ENCODE measurements at regions not wholly inside any gene's neighbourhood (a gene's known extent, or its start where the extent isn't known, plus 50 kb on each side); places are given as distances from the start of the nearest gene placed in this dataset.
"Not testable (repeated sequence)": the region's sequence is repeated elsewhere in the genome, so short reads cannot be mapped to it uniquely, and the experiment has no call there.

DNA sequence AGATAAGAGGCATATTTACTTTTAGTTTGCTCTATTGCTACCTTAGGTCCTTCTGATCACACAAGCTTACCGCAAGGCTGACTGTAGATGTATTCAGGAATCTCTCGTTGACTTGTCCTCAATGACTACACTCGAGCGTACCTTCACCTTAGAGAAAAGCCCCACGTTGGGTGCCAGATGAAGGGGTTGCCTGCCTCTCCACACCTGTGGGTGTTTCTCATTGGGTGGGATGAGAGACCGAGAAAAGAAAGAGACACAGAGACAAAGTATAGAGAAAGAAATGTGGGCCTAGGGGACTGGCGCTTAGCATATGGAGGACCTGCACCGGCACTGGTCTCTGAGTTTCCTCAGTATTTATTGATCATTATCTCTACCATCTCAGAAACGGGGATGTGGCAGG, 51.8 kb downstream of the ASCL4 start:
- DNase-seq: no peak

DNA sequence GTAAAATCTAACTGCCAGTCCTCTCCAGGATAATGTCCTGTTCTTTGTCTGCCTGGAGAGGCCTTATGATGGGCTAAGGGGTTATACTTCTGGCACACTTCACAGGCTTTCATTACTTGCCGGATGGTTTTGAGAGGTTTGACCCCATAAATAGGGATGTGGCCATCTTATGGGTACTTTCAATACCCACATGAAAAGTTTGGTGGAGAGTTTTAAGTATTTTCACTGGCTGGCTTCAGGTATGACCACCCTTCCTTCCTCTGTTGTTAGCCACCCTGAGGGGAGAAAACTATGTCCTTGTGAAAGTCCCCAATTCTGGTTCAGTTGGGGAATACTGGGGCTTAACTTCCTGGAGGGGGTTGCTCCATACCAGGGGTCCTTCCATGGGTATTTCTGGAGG, 54.8 kb downstream of the ASCL4 start:
- DNase-seq: no peak

DNA sequence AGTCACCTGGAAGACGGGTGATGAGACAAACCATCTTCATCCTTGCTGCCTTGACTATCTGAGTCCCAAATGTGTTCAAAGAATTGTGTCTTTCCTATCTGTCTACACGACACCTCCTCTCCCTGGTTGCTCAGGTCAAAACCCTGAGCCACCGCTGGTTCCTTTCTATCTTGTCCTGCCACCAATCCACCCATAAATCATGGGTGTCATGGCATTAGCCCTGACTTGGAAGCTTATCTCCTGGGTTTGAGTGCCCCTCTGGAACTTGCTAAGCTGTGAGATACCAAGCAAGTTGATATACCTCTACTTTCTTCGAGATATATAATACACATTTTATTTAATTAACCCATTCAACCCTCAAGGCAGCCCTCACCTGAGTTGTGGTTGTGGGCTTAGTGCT, 57.9 kb downstream of the ASCL4 start:
- no peak for DNase-seq

DNA sequence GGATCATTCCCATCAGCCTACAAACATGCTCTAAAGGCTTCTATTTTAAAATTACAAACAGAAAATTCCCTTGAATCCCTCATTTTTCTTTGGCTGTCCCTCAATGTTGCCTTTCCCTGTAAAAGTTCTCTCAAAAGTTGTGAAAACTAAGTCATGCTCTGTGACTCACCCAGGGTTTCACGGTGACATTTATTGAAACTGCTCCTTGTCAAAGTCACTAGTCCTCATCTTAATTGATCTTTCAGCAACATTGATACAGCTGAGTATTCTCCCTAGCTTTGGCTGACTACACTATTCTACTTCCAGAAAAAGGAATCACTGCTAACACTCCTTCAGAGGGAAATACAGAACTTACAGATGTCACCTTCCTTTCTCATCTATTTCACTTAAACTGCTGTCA, 65.7 kb downstream of the ASCL4 start:
- no peak for DNase-seq

- no peak for DNase-seq
Observed at GRCh38 chr12:107843351-107844311, 69.1 kb downstream of the ASCL4 start.

- DNase-seq: no peak
Observed at GRCh38 chr12:107844312-107844921, 69.9 kb downstream of the ASCL4 start.

DNA sequence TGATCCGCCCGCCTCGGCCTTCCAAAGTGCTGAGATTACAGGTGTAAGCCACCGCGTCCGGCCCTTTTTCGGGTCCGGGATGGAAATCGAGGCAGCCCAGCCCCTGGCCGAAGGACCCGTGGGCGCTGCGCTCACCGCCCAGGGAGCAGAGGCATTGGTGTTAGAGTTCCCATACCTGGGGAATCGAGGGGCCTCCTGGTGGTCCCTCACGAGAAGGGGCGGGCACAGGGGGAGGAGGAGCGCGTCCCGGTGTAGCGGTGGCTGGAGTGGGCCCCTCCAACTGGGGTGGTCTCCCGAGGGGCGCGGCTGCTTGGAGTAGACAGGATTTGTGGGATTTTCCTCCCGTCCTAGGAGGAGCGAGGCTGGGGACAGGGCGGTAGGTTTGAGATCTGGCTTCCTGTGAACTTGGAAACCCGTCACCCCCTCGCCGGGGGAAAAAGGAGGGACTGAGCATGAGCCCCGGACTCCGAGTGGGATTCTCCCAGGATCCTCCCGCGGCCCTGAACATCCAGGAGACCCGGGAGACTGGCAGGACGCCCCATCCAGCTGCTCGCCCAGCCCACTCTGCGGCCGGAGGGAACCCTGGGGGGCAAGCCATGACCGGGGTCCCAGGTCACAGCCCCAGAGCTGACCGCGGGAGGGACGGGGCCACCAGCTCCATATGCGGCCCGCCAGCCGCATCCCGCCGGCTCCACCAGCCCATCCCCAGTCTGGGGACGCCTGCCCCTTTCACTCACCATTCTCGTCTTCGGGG, 70.9 kb downstream of the ASCL4 start:
- no peak for DNase-seq

DNA sequence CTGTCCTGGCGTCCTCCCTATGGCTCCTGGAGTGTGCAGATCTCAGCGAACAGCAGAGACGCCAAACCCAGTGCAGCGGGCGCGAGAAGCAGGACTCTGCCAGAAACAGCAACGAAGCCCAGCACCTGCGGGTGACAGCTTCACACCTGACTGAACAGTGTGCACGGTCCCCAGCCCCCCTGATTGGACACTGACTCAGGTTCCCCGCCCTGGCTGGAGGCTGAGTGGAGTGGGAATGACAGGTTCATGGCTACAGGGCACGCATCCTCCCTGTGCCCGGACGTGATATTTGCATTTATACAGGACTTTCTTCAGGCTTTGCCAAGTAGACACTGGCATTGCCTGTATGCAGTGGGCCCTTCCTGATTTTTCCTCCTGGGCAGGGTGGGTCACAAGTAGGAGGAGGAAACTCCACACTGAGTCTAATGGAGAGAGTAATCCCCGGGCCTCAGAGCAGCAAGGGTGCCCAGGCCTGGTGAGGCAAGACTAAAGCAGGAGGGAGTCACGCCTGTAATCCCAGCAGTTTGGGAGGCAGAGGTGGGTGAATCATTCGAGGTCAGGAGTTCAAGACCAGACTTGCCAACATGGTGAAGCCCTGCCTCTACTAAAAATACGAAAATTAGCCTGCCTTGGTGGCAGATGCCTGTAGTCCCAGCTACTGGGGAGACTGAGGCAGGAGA, 71.6 kb downstream of the ASCL4 start:
- DNase-seq: no peak

DNA sequence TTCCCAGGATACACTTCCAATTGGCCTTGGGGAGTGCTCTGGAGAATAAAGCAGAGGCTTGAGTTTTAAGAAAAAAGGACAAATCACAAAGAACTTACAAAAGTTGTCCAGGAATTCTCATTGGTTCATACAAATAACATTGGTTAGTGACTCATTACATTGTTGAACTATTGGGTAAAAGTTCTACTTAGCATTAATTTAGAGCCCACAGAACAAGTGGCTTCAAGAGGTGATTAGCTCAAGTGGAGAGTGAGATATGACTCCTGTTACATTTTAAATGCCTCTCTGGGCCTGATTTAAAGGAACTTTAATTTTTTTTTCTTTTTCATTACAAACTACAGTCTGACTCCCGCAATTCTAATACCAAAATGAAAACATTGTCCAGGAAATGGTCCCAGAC, 72.9 kb downstream of the ASCL4 start:
- no peak for DNase-seq

- DNase-seq: no peak
Observed at GRCh38 chr12:107847830-107848229, 73.3 kb downstream of the ASCL4 start.

GRCh38 chr12:107853479-107853878, 79.0 kb downstream of the ASCL4 start:
- no peak for DNase-seq

DNA sequence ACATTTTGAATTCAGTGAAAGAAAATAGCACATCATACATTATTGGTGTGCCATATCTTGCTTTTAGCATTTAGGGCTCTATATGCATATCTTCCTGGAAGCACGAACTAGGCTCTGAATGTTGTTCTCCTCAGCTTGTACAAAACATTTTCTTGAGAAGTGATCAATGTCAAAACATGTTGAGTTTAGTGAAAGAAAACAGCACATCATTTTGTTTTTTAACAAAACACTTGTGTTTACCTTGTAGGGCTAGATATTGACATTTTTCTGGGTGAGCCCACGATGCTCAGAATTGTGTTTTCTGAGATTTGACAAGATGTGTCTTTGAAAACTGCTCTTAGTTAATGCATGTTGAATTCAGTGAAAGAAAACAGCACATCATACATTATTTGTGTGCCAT, 81.0 kb downstream of the ASCL4 start:
- no peak for DNase-seq

- DNase-seq: no peak
Observed at GRCh38 chr12:107856096-107856495, 81.6 kb downstream of the ASCL4 start.

DNA sequence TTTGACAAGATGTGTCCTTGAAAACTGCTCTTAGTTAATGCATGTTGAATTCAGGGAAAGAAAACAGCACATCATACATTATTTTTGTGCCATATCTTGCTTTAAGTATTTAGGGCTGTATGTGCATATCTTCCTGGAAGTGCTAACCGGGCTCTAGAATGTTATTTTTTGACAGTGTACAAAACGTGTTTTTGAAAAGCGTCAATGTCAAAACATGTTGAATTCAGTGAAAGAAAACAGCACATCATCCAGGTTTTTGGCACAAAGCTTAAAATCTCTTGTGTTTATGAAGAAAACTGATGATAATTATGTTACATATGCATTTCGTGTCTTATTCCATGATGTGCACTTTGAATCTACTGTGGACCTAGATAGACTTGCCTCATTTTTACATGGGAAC, 82.7 kb downstream of the ASCL4 start:
- DNase-seq: no peak

- no peak for DNase-seq
Observed at GRCh38 chr12:107859367-107859766, 84.9 kb downstream of the ASCL4 start.

- peak; percentile 20 for DNase-seq
Observed at GRCh38 chr12:107864235-107864634, 89.7 kb downstream of the ASCL4 start.

- not testable (repeated sequence) for DNase-seq
Observed at GRCh38 chr12:107864727-107865126, 90.2 kb downstream of the ASCL4 start.

DNA sequence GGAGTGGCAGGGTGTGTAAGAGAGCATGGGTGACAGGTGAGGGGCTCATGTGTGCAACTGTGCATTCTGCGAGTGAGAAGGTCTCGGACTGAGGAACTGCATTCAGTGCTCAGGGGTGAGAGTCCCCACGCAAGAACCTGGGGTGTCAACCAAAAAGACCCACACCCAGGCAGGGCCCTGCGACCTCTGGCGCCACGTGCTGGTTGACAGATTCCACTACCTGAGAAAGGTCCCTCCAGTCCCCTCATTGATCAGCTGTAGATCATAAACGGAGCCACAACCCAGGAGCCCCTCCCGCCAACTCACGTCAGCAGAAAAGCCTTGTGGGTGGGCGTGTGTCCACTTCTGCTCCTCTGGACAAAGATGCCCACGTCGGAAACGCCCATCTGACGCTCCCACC, 98.7 kb downstream of the ASCL4 start:
- DNase-seq: no peak

GRCh38 chr12:107875786-107876185, 101.3 kb downstream of the ASCL4 start:
- no peak for DNase-seq

DNA sequence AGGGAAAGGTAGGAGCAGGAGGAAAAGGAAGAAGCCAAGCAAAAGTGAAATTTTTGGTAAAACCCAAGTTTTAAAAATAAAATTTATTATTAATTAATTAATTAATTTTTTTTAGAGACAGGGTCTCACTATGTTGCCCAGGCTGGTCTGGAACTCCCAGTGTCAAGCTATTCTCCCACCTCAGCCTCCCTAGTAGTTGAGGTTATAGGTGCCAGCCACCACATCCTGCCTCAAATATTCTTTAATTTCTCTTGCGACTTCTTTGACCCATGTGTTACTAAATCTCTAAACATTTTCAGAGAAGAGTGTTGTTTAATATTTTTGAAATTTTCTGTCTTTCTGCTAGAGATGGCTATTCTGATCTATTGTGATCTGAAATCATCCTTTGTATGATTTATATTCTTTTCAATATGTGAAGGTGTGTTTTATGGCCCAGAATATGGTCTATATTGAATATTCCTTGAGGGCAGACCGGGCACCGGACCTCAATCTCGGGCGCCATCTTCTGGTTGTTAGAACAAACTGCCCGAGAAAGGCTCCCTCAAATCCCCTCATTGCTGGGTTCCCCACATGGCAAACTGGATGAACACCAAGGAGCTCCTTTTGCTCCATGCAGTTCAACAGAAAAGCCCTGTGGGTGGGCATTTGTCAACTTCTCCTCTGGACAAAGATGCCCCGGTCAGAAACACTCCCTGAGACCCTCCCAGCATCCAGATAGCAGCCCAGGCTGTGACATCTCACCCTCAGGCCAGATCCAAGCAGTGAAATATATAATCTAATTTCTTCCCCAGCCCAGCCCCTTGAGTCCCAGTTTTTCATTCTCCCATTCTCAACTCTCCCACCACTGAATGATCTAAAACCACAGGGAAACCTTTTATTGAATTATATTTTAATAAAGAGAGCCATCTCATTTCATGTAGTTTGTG, 110.5 kb downstream of the ASCL4 start:
- DNase-seq: peak; percentile 55

- DNase-seq: no peak
Observed at GRCh38 chr12:107888789-107889188, 114.3 kb downstream of the ASCL4 start.

GRCh38 chr12:107891967-107892366, 117.5 kb downstream of the ASCL4 start:
- no peak for DNase-seq

All from NCI-H748 treated with DMSO at 0.1 percent for 48 hours (cell line).